Stomach (tissue), 8 donors: ENCODE measurements at regions not wholly inside any gene's neighbourhood (a gene's known extent, or its start where the extent isn't known, plus 50 kb on each side); places are given as distances from the start of the nearest gene placed in this dataset.

ENCODE experiments used
- DNase-seq, 2 donors: peaks; one replicate each; pipeline versions ENCODE4 v3.0.0 to v3.0.0-alpha.2; 2013 to 2019
- H3K27ac ChIP-seq, 5 donors: fragments of 200-600 bp in 4 of 5; sonication (generic) in 4 of 5; one replicate each; pipeline ENCODE4 v1.5.1; 2013 to 2019; ENCODE audit warnings: mild to moderate bottlenecking in 1 of 5, moderate library complexity in 1 of 5
- H3K27me3 ChIP-seq, 3 donors: fragments of 200-600 bp; sonication (generic); one replicate each; pipeline ENCODE4 v1.5.1; 2017 to 2019; ENCODE audit warnings: mixed run types in 1 of 3
- H3K36me3 ChIP-seq, 4 donors: fragments of 200-600 bp; sonication (generic); 1 replicate in 3 of 4; 2 replicates in 1 of 4; pipeline ENCODE4 v1.5.1; 2016 to 2019
- H3K4me1 ChIP-seq, 4 donors: fragments of 200-600 bp; sonication (generic); one replicate each; pipeline ENCODE4 v1.5.1; 2016 to 2019
- H3K4me3 ChIP-seq, 4 donors: fragments of 200-600 bp; sonication (generic) in 3 of 4; one replicate each; pipeline ENCODE4 v1.5.1; 2016 to 2019; ENCODE audit warnings: mild to moderate bottlenecking in 1 of 4
- H3K9me3 ChIP-seq, 4 donors: fragments of 200-600 bp; sonication (generic); one replicate each; pipeline ENCODE4 v1.5.1; 2016 to 2019
- EP300 ChIP-seq: sonication (generic); formaldehyde crosslinking; IDR thresholded peaks from one replicate; pipeline ENCODE4 v1.6.1; 2017; ENCODE audit warnings: antibody characterized with exemption
- POLR2A ChIP-seq, 4 donors: fragments of 450-650 bp; IDR thresholded peaks; one replicate each; pipeline ENCODE4 v1.6.1; 2016; ENCODE audit warnings: antibody characterized with exemption in 4 of 4, control low read depth in 2 of 4, mild to moderate bottlenecking in 1 of 4, moderate library complexity in 1 of 4
- POLR2AphosphoS5 ChIP-seq, 3 donors: sonication (generic); formaldehyde crosslinking; IDR thresholded peaks; one replicate each; pipeline ENCODE4 v1.6.1; 2016; ENCODE audit warnings: antibody characterized with exemption in 3 of 3
- WGBS, 5 donors: extraction: QIAGEN DNeasy Blood & Tissue Kit in 3 of 5; methylation state at CpG; one replicate each; pipeline versions ENCODE4 v1.1.5 to v1.1.7; 2013 to 2018; 5-methylcytosine and 5-hydroxymethylcytosine counted together
- intact Hi-C: fragments of 100-400 bp; cut with DNase I; formaldehyde crosslinking; loops from one replicate; pipeline ENCODE4 v1.15.1; 2023; ENCODE audit warnings: low total_unique reads
- TF ChIP-seq, protein P1 (sequence below), 7 experiments: fragments of 450-650 bp in 4 of 7; fragments of 200-600 bp in 3 of 7; sonication (generic) in 3 of 7; IDR thresholded peaks; one replicate each; pipeline ENCODE4 v1.5.1; 2016 to 2019; ENCODE audit warnings: antibody characterized with exemption in 7 of 7, control low read depth in 2 of 7, mild to moderate bottlenecking in 1 of 7
- donor health status: healthy with polysubstance abuse.
- donor health status: Bipolar disorder and iron deficiency.
- donor health status: healthy.

DNA sequence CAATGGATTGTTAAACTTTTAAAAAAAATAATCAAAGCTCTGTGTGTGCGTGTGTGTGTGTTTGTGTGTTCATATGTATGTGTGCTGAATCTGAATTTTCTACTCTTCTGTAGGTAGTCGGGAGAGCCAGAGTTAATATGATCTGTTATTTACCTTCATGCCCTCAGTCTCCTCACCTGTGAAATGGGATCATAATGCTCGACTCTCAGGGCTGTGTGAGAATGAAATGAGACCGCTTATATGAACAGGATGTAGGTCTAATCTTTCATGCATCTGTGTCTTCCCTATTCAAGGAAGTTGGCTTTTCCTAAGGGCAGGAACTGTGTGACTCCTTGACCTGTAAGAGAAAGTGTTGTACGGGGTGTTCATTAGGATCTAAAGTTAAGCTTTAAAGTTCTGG lies 182.2 kb downstream of the RPLP1 start:
- no peaks in the 10 kb centered on the region for H3K4me1 ChIP-seq
- H3K9me3 ChIP-seq: no peaks in the 10 kb centered on the region
- no peak for TF ChIP-seq EP300
- TF ChIP-seq POLR2AphosphoS5 (IDR thresholded peaks at IDR 0.05): no peak
- no peak for TF ChIP-seq POLR2A (IDR thresholded peaks at IDR 0.05)
- TF ChIP-seq, protein P1, sequence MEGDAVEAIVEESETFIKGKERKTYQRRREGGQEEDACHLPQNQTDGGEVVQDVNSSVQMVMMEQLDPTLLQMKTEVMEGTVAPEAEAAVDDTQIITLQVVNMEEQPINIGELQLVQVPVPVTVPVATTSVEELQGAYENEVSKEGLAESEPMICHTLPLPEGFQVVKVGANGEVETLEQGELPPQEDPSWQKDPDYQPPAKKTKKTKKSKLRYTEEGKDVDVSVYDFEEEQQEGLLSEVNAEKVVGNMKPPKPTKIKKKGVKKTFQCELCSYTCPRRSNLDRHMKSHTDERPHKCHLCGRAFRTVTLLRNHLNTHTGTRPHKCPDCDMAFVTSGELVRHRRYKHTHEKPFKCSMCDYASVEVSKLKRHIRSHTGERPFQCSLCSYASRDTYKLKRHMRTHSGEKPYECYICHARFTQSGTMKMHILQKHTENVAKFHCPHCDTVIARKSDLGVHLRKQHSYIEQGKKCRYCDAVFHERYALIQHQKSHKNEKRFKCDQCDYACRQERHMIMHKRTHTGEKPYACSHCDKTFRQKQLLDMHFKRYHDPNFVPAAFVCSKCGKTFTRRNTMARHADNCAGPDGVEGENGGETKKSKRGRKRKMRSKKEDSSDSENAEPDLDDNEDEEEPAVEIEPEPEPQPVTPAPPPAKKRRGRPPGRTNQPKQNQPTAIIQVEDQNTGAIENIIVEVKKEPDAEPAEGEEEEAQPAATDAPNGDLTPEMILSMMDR (IDR thresholded peaks at IDR 0.05): no peak
- DNase-seq: no peak
- H3K36me3 ChIP-seq: no peaks in the 10 kb centered on the region
- intact Hi-C loops: no loop called here
- no peak overlapping the region for H3K27ac ChIP-seq
- 76 to 93% (median 89%) methylated on average over 5 of the region's 5 CpGs for WGBS, 5 donors
- H3K27me3 ChIP-seq: peaks cover 0 to 7% (median 0%) of the 10 kb centered on the region in 3 donors
- H3K4me3 ChIP-seq: no peak overlapping the region

DNA sequence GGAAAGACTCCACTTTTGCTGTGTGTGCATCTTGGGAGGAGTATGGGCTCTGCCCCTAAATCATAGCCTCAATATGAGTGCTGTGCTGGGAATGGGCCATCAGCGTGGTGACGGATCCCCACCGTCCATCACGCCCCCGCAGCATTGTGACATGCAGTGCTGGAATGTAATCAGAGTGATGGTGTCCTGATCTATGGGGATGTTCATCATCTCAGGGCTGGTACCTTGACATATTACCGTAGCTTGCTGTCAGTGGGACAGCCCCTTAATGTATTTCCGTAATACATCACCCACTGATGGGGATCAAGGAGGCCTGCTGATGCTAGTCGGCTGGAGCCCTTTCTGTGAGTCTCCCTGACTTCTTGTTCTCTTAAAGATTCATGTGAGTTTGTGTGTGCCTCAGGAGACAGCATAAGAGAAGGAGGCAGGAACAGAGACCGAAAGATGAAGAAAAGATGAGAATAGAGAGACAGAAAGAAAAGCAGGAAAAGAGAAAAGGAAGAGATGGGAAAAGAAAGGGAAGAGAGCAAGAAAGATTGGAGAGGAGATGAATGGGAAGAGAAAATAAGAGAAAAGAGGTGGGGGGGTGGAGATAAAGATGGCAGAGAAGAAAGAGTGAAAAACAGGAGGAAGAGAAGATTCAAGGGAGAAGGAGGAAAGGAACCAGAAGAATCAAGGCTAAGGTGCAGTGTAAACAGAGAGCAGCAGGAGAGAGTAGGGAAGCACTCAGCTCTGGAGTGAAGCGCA lies 183.7 kb downstream of the RPLP1 start:
- Histone ChIP-seq H3K27me3 (peaks cover 0 to 7% (median 0%) of the 10 kb centered on the region in 3 donors), H3K4me1 (no peaks in the 10 kb centered on the region), H3K36me3 (no peaks in the 10 kb centered on the region), H3K9me3 (peaks cover 0 to 5% (median 2%) of the 10 kb centered on the region in 4 donors), H3K27ac (no peak overlapping the region), H3K4me3 (no peak overlapping the region)
- TF ChIP-seq, protein P1 (IDR thresholded peaks at IDR 0.05): no peak
- no peak for TF ChIP-seq POLR2A (IDR thresholded peaks at IDR 0.05)
- no peak for TF ChIP-seq EP300
- TF ChIP-seq POLR2AphosphoS5 (IDR thresholded peaks at IDR 0.05): no peak
- DNase-seq: no peak
- intact Hi-C loops: no loop called here
- WGBS, 5 donors: 76 to 91% (median 89%) methylated on average over 10 of the region's 10 CpGs

DNA sequence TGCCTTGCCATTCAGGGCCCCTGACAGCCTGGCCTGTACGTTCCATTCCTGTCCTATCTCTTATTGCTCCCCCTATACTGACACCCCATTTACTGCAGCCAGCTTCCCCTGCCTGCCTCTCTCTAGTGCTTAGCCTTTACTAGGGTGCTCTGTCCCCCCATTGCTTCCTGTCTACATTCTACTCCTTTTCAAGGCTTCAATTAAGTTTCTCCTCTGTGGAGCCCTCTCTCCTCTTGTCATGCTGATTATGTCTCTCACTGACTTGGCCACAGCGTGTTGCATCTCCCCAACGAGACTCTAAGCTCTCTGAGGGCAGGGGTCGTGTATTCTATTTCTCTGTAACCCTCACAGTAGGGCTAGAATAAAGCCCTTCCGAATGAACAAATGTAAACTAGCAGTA lies 185.2 kb downstream of the RPLP1 start:
- H3K36me3 ChIP-seq: no peaks in the 10 kb centered on the region
- no peak for DNase-seq
- intact Hi-C loops: no loop called here
- no peak overlapping the region for H3K27ac ChIP-seq
- TF ChIP-seq, protein P1 (IDR thresholded peaks at IDR 0.05): no peak
- TF ChIP-seq POLR2A (IDR thresholded peaks at IDR 0.05): no peak
- no peak for TF ChIP-seq POLR2AphosphoS5 (IDR thresholded peaks at IDR 0.05)
- TF ChIP-seq EP300: no peak
- H3K9me3 ChIP-seq: peaks cover 0 to 5% (median 2%) of the 10 kb centered on the region in 4 donors
- no peak overlapping the region for H3K4me3 ChIP-seq
- no peaks in the 10 kb centered on the region for H3K4me1 ChIP-seq
- WGBS, 5 donors: 82 to 90% (median 89%) methylated on average over 5 of the region's 5 CpGs
- peaks cover 0 to 3% (median 0%) of the 10 kb centered on the region in 3 donors for H3K27me3 ChIP-seq

DNA sequence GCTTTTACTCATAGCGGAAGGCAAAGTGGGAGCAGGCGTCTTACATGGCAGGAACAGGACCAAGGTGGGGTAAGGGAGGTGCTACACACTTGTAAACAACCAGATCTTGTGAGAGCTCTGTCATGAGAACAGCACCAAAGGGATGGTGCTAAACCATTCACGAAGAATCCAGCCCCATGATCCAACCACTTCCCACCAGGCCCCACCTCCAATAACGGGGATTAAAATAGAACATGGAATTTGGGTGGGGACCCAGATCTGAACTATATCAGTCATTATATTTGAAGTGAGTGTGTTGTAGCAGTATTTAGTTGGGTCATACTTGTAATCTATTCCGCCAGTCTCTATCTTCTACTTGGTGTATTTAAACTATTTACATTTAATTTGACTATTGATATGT lies 190.9 kb downstream of the RPLP1 start:
- peaks cover 0 to 5% (median 0%) of the 10 kb centered on the region in 4 donors for H3K4me1 ChIP-seq
- WGBS, 5 donors: 71 to 82% (median 81%) methylated on average over 5 of the region's 5 CpGs
- no peaks in the 10 kb centered on the region for H3K36me3 ChIP-seq
- H3K9me3 ChIP-seq: peaks cover 0 to 5% (median 2%) of the 10 kb centered on the region in 4 donors
- TF ChIP-seq, protein P1 (IDR thresholded peaks at IDR 0.05): no peak
- TF ChIP-seq POLR2A (IDR thresholded peaks at IDR 0.05): no peak
- no peak for TF ChIP-seq EP300
- TF ChIP-seq POLR2AphosphoS5 (IDR thresholded peaks at IDR 0.05): no peak
- no peak for DNase-seq
- H3K4me3 ChIP-seq: no peak overlapping the region
- no peaks in the 10 kb centered on the region for H3K27me3 ChIP-seq
- intact Hi-C loops: no loop called here
- no peak overlapping the region for H3K27ac ChIP-seq
